ENCODE measurements at regions not wholly inside any gene's neighbourhood (a gene's known extent, or its start where the extent isn't known, plus 50 kb on each side); places are given as distances from the start of the nearest gene placed in this dataset.
"Not testable (repeated sequence)": the region's sequence is repeated elsewhere in the genome, so short reads cannot be mapped to it uniquely, and the experiment has no call there.

GRCh38 chr6:28848756-28849155 is 75.0 kb downstream of the TRIM27 start:
- TF ChIP-seq, protein P1, sequence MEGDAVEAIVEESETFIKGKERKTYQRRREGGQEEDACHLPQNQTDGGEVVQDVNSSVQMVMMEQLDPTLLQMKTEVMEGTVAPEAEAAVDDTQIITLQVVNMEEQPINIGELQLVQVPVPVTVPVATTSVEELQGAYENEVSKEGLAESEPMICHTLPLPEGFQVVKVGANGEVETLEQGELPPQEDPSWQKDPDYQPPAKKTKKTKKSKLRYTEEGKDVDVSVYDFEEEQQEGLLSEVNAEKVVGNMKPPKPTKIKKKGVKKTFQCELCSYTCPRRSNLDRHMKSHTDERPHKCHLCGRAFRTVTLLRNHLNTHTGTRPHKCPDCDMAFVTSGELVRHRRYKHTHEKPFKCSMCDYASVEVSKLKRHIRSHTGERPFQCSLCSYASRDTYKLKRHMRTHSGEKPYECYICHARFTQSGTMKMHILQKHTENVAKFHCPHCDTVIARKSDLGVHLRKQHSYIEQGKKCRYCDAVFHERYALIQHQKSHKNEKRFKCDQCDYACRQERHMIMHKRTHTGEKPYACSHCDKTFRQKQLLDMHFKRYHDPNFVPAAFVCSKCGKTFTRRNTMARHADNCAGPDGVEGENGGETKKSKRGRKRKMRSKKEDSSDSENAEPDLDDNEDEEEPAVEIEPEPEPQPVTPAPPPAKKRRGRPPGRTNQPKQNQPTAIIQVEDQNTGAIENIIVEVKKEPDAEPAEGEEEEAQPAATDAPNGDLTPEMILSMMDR (IDR thresholded peaks at IDR 0.05): not testable (repeated sequence)
- TF ChIP-seq POLR2A, EP300 (IDR thresholded peaks at IDR 0.05): not testable (repeated sequence)

Data from ovary (tissue), 3 donors.